ENCODE measurements at regions not wholly inside any gene's neighbourhood (a gene's known extent, or its start where the extent isn't known, plus 50 kb on each side); places are given as distances from the start of the nearest gene placed in this dataset.

DNA sequence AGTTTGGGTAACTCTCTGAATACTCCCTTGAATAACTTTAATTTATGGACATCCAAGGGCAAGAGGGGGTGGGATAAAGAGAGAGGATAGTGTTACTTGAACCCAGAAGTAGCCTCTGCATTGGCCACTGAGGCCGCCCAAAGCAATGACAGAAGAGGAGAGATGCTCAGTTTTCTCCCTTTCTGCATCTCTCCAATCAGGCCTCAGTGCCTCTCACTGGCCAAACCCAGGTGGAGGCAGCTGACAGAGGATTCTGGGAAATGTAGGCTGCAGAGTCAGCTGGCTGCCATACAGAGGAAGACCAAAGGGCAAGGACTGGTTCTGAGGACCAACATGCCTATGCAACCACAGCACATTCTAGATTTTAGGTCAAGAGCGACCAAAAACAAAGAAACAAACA lies 719.4 kb downstream of the MAT2B start:
- TF ChIP-seq EZH2 (IDR thresholded peaks at IDR 0.05; ENCODE audit: borderline replicate concordance, control insufficient read depth, low read depth, low read length) (no peak), TARDBP (IDR thresholded peaks at IDR 0.05; ENCODE audit: borderline replicate concordance) (no peak), MTA2 (IDR thresholded peaks at IDR 0.05; ENCODE audit: low read depth) (no peak), PRDM15 (CRISPR knock-in tag; IDR thresholded peaks at IDR 0.05) (no peak), NFXL1 (IDR thresholded peaks at IDR 0.05; ENCODE audit: borderline replicate concordance) (no peak), NFYB (IDR thresholded peaks at IDR 0.05; ENCODE audit: insufficient read depth, low read depth, low read length) (no peak)
- TF ChIP-seq, protein P1, sequence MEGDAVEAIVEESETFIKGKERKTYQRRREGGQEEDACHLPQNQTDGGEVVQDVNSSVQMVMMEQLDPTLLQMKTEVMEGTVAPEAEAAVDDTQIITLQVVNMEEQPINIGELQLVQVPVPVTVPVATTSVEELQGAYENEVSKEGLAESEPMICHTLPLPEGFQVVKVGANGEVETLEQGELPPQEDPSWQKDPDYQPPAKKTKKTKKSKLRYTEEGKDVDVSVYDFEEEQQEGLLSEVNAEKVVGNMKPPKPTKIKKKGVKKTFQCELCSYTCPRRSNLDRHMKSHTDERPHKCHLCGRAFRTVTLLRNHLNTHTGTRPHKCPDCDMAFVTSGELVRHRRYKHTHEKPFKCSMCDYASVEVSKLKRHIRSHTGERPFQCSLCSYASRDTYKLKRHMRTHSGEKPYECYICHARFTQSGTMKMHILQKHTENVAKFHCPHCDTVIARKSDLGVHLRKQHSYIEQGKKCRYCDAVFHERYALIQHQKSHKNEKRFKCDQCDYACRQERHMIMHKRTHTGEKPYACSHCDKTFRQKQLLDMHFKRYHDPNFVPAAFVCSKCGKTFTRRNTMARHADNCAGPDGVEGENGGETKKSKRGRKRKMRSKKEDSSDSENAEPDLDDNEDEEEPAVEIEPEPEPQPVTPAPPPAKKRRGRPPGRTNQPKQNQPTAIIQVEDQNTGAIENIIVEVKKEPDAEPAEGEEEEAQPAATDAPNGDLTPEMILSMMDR (IDR thresholded peaks at IDR 0.05 in 2 of 3, conservative IDR thresholded peaks at IDR 0.05 in 1 of 3; ENCODE audit: control insufficient read depth in 2 of 3, extremely low read depth in 1 of 3, insufficient read depth in 1 of 3, low read depth in 3 of 3, low read length in 3 of 3) = no peak

Data from GM12878 (cell line).